Endothelial cell of umbilical vein (primary cell): ENCODE measurements at regions not wholly inside any gene's neighbourhood (a gene's known extent, or its start where the extent isn't known, plus 50 kb on each side); places are given as distances from the start of the nearest gene placed in this dataset.

Source experiments
- EZH2 ChIP-seq: IDR thresholded peaks from 2 replicates; pipeline ENCODE4 v1.6.1; 2012; ENCODE audit warnings: borderline replicate concordance, low read depth, mild to moderate bottlenecking, moderate library complexity, low read length, inconsistent platforms; ENCODE audit not compliant: severe bottlenecking
- FOS ChIP-seq: IDR thresholded peaks from 2 replicates; pipeline ENCODE4 v1.6.1; 2011; ENCODE audit warnings: mild to moderate bottlenecking, low read length, moderate library complexity, borderline replicate concordance; ENCODE audit not compliant: insufficient read depth
- JUN ChIP-seq: IDR thresholded peaks from 2 replicates; pipeline ENCODE4 v1.6.1; 2011; ENCODE audit warnings: borderline replicate concordance, low read depth; ENCODE audit not compliant: insufficient read length, insufficient read depth
- POLR2A ChIP-seq: IDR thresholded peaks from 2 replicates; pipeline ENCODE4 v1.6.1; 2012; ENCODE audit warnings: low read depth, mild to moderate bottlenecking, control low read depth, low read length
- POLR2AphosphoS5 ChIP-seq: IDR thresholded peaks from 2 replicates; pipeline ENCODE4 v1.6.1; 2012; ENCODE audit warnings: low read depth, mild to moderate bottlenecking, control low read depth, low read length, moderate library complexity; ENCODE audit not compliant: insufficient read depth
- TF ChIP-seq, protein P1 (sequence below), 2 donors: IDR thresholded peaks; 1 replicate in 1 of 2; 2 replicates in 1 of 2; pipeline ENCODE4 v1.5.1; 2011; ENCODE audit warnings: low read length in 2 of 2, mild to moderate bottlenecking in 2 of 2, moderate library complexity in 2 of 2, control low read depth in 1 of 2, inconsistent platforms in 1 of 2, low read depth in 1 of 2; ENCODE audit not compliant: insufficient read depth in 1 of 2; ENCODE audit errors: extremely low read depth in 1 of 2
- TF ChIP-seq, protein P2 (sequence below): IDR thresholded peaks from 2 replicates; pipeline ENCODE4 v1.6.1; 2011; ENCODE audit not compliant: insufficient read depth, insufficient read length

DNA sequence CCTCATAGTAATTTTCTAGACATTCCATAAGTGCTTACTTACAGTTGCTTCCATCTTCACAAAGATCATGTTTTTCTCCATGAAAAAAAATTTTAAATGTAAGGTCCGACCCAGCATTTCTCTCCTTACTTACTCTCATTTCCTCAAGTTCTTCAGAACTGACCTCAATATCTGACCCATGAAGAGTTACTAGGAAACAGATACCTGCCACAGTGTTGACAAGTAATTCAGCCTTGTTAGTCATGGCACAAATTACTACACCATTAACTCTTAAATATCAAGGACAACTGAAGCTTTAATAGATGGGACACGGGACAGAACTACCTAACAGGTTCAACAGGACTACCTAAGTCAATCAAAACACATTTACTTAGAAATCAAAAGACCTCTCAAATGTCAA, 316.2 kb downstream of the POM121L12 start:
- TF ChIP-seq, protein P1, sequence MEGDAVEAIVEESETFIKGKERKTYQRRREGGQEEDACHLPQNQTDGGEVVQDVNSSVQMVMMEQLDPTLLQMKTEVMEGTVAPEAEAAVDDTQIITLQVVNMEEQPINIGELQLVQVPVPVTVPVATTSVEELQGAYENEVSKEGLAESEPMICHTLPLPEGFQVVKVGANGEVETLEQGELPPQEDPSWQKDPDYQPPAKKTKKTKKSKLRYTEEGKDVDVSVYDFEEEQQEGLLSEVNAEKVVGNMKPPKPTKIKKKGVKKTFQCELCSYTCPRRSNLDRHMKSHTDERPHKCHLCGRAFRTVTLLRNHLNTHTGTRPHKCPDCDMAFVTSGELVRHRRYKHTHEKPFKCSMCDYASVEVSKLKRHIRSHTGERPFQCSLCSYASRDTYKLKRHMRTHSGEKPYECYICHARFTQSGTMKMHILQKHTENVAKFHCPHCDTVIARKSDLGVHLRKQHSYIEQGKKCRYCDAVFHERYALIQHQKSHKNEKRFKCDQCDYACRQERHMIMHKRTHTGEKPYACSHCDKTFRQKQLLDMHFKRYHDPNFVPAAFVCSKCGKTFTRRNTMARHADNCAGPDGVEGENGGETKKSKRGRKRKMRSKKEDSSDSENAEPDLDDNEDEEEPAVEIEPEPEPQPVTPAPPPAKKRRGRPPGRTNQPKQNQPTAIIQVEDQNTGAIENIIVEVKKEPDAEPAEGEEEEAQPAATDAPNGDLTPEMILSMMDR (IDR thresholded peaks at IDR 0.05; ENCODE audit: extremely low read depth in 1 of 2, insufficient read depth in 1 of 2, low read depth in 1 of 2, low read length in 2 of 2): no peak
- TF ChIP-seq POLR2A: no peak
- no peak for TF ChIP-seq EZH2
- TF ChIP-seq POLR2AphosphoS5: no peak
- TF ChIP-seq FOS: no peak
- no peak for TF ChIP-seq JUN
- TF ChIP-seq, protein P2, sequence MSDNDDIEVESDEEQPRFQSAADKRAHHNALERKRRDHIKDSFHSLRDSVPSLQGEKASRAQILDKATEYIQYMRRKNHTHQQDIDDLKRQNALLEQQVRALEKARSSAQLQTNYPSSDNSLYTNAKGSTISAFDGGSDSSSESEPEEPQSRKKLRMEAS: no peak
